ENCODE measurements at regions not wholly inside any gene's neighbourhood (a gene's known extent, or its start where the extent isn't known, plus 50 kb on each side); places are given as distances from the start of the nearest gene placed in this dataset.

GRCh38 chr1:172874950-172875349, 175.8 kb downstream of the TNFSF18 start:
- CTCF ChIA-PET = no interaction called here

GRCh38 chr1:172875892-172876291, 174.8 kb downstream of the TNFSF18 start:
- Histone ChIP-seq H3K9me3 (ENCODE audit: control extremely low read depth in 1 of 5, control insufficient read depth in 4 of 5, insufficient read depth in 2 of 5, low read depth in 1 of 5, low read length in 4 of 5) (peaks cover 0 to 1% (median 0%) of the 10 kb centered on the region in 5 experiments), H3K27ac (ENCODE audit: insufficient read depth in 1 of 2, low read depth in 1 of 2, low read length in 2 of 2, poor library complexity in 1 of 2, severe bottlenecking in 2 of 2) (no peak overlapping the region), H3K4me1 (ENCODE audit: control extremely low read depth in 1 of 4, control insufficient read depth in 4 of 4, insufficient read depth in 4 of 4, low read length in 3 of 4) (no peaks in the 10 kb centered on the region), H3K36me3 (ENCODE audit: control insufficient read depth in 4 of 4, insufficient read depth in 4 of 4, low read length in 3 of 4) (no peaks in the 10 kb centered on the region), H3K4me3 (ENCODE audit: control insufficient read depth in 1 of 7, extremely low read depth in 1 of 7, insufficient read depth in 4 of 7, low read depth in 2 of 7, low read length in 6 of 7) (no peak overlapping the region), H3K27me3 (replicated peaks in 2 of 5; ENCODE audit: control insufficient read depth in 4 of 5, insufficient read depth in 5 of 5, low read length in 4 of 5) (no peaks in the 10 kb centered on the region)
- POLR2A ChIA-PET = no interaction called here
- CTCF ChIA-PET = interaction anchor here (0.8 kb wide), 1 partner anchor 256 kb away, joined by 3 read pairs; no protein-coding TSS in a partner anchor
- no peak for DNase-seq

More at GRCh38 chr1:172874950-172875349, 175.8 kb downstream of the TNFSF18 start:
- H3K4me3 ChIP-seq (ENCODE audit: control insufficient read depth in 1 of 7, extremely low read depth in 1 of 7, insufficient read depth in 4 of 7, low read depth in 2 of 7, low read length in 6 of 7) = no peak overlapping the region
- DNase-seq = no peak
- H3K36me3 ChIP-seq (ENCODE audit: control insufficient read depth in 4 of 4, insufficient read depth in 4 of 4, low read length in 3 of 4) = no peaks in the 10 kb centered on the region
- H3K4me1 ChIP-seq (ENCODE audit: control extremely low read depth in 1 of 4, control insufficient read depth in 4 of 4, insufficient read depth in 4 of 4, low read length in 3 of 4) = no peaks in the 10 kb centered on the region
- POLR2A ChIA-PET = no interaction called here
- no peaks in the 10 kb centered on the region for H3K27me3 ChIP-seq (replicated peaks in 2 of 5; ENCODE audit: control insufficient read depth in 4 of 5, insufficient read depth in 5 of 5, low read length in 4 of 5)
- no CpG with 5 or more reads among the region's 1 CpG for WGBS (ENCODE audit: insufficient coverage)
- H3K27ac ChIP-seq (ENCODE audit: insufficient read depth in 1 of 2, low read depth in 1 of 2, low read length in 2 of 2, poor library complexity in 1 of 2, severe bottlenecking in 2 of 2) = no peak overlapping the region
- H3K9me3 ChIP-seq (ENCODE audit: control extremely low read depth in 1 of 5, control insufficient read depth in 4 of 5, insufficient read depth in 2 of 5, low read depth in 1 of 5, low read length in 4 of 5) = peaks cover 0 to 1% (median 0%) of the 10 kb centered on the region in 5 experiments

GRCh38 chr1:172882385-172882784, 168.4 kb downstream of the TNFSF18 start:
- Histone ChIP-seq H3K4me1 (ENCODE audit: control extremely low read depth in 1 of 4, control insufficient read depth in 4 of 4, insufficient read depth in 4 of 4, low read length in 3 of 4) (peaks cover 4 to 18% (median 15%) of the 10 kb centered on the region in 4 experiments), H3K27ac (ENCODE audit: insufficient read depth in 1 of 2, low read depth in 1 of 2, low read length in 2 of 2, poor library complexity in 1 of 2, severe bottlenecking in 2 of 2) (no peak overlapping the region), H3K9me3 (ENCODE audit: control extremely low read depth in 1 of 5, control insufficient read depth in 4 of 5, insufficient read depth in 2 of 5, low read depth in 1 of 5, low read length in 4 of 5) (no peaks in the 10 kb centered on the region), H3K27me3 (replicated peaks in 2 of 5; ENCODE audit: control insufficient read depth in 4 of 5, insufficient read depth in 5 of 5, low read length in 4 of 5) (no peaks in the 10 kb centered on the region), H3K36me3 (ENCODE audit: control insufficient read depth in 4 of 4, insufficient read depth in 4 of 4, low read length in 3 of 4) (no peaks in the 10 kb centered on the region), H3K4me3 (ENCODE audit: control insufficient read depth in 1 of 7, extremely low read depth in 1 of 7, insufficient read depth in 4 of 7, low read depth in 2 of 7, low read length in 6 of 7) (no peak overlapping the region)
- CTCF ChIA-PET = interaction anchor here (0.9 to 1.0 kb wide), 2 partner anchors 12 to 56 kb away, joined by 3 to 4 read pairs; no protein-coding TSS in a partner anchor
- DNase-seq = no peak
- POLR2A ChIA-PET = interaction anchor here (0.8 kb wide), 1 partner anchor 336 kb away, joined by 4 read pairs; no protein-coding TSS in a partner anchor

DNA sequence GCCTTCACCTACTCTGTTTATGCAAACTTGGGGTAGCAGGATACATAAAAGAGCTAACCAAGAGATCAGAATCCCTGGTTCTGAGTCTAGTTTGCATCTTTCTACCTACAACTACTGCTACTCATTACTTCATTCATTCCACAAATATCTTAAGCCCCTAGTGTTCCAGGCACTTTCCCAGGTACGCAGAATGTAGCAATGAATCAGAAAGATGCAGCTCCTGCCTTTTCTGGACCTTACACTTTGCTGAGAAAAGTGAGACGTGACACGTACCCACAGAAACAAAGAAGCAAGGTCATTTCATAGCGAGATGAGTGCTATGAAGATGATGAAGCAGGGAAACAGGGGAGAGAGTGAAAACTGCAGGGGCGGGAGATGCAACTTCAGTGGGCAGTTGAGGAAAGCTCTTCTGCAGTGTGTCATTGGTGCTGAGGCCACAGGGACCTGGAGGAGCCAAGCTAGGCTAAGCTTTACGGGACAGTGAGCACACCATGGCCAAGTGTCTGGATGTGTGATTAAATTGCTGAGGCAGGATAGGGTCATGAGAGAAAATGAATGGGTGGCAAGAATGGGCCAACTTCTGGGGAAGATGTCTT, 167.9 kb downstream of the TNFSF18 start:
- ChIA-PET POLR2A (interaction anchor here (0.8 kb wide), 1 partner anchor 335 kb away, joined by 4 read pairs; no protein-coding TSS in a partner anchor), CTCF (interaction anchor here (1.0 kb wide), 1 partner anchor 57 kb away, joined by 4 read pairs; no protein-coding TSS in a partner anchor)
- no peak overlapping the region for H3K27ac ChIP-seq (ENCODE audit: insufficient read depth in 1 of 2, low read depth in 1 of 2, low read length in 2 of 2, poor library complexity in 1 of 2, severe bottlenecking in 2 of 2)
- WGBS (ENCODE audit: insufficient coverage) = 97% methylated on average over 6 of the region's 6 CpGs
- no peaks in the 10 kb centered on the region for H3K9me3 ChIP-seq (ENCODE audit: control extremely low read depth in 1 of 5, control insufficient read depth in 4 of 5, insufficient read depth in 2 of 5, low read depth in 1 of 5, low read length in 4 of 5)
- no peaks in the 10 kb centered on the region for H3K27me3 ChIP-seq (replicated peaks in 2 of 5; ENCODE audit: control insufficient read depth in 4 of 5, insufficient read depth in 5 of 5, low read length in 4 of 5)
- DNase-seq = no peak
- H3K4me3 ChIP-seq (ENCODE audit: control insufficient read depth in 1 of 7, extremely low read depth in 1 of 7, insufficient read depth in 4 of 7, low read depth in 2 of 7, low read length in 6 of 7) = no peak overlapping the region
- peaks cover 4 to 18% (median 15%) of the 10 kb centered on the region in 4 experiments for H3K4me1 ChIP-seq (ENCODE audit: control extremely low read depth in 1 of 4, control insufficient read depth in 4 of 4, insufficient read depth in 4 of 4, low read length in 3 of 4)
- H3K36me3 ChIP-seq (ENCODE audit: control insufficient read depth in 4 of 4, insufficient read depth in 4 of 4, low read length in 3 of 4) = no peaks in the 10 kb centered on the region

GRCh38 chr1:172883387-172883791, 167.4 kb downstream of the TNFSF18 start:
- POLR2A ChIA-PET = no interaction called here
- WGBS (ENCODE audit: insufficient coverage) = 89% methylated on average over 2 of the region's 3 CpGs
- peak overlapping the region in 2 of 7 experiments; percentile 6 to 26 for H3K4me3 ChIP-seq (ENCODE audit: control insufficient read depth in 1 of 7, extremely low read depth in 1 of 7, insufficient read depth in 4 of 7, low read depth in 2 of 7, low read length in 6 of 7)

GRCh38 chr1:172883844-172884243, 166.9 kb downstream of the TNFSF18 start:
- DNase-seq = peak in 2 of 3 donors; percentile 25 to 27
- WGBS (ENCODE audit: insufficient coverage) = 0% methylated on average over 1 of the region's 1 CpG
- Histone ChIP-seq H3K9me3 (ENCODE audit: control extremely low read depth in 1 of 5, control insufficient read depth in 4 of 5, insufficient read depth in 2 of 5, low read depth in 1 of 5, low read length in 4 of 5) (no peaks in the 10 kb centered on the region), H3K27ac (ENCODE audit: insufficient read depth in 1 of 2, low read depth in 1 of 2, low read length in 2 of 2, poor library complexity in 1 of 2, severe bottlenecking in 2 of 2) (no peak overlapping the region), H3K4me3 (ENCODE audit: control insufficient read depth in 1 of 7, extremely low read depth in 1 of 7, insufficient read depth in 4 of 7, low read depth in 2 of 7, low read length in 6 of 7) (peak overlapping the region in 2 of 7 experiments; percentile 6 to 26), H3K27me3 (replicated peaks in 2 of 5; ENCODE audit: control insufficient read depth in 4 of 5, insufficient read depth in 5 of 5, low read length in 4 of 5) (no peaks in the 10 kb centered on the region), H3K36me3 (ENCODE audit: control insufficient read depth in 4 of 4, insufficient read depth in 4 of 4, low read length in 3 of 4) (no peaks in the 10 kb centered on the region), H3K4me1 (ENCODE audit: control extremely low read depth in 1 of 4, control insufficient read depth in 4 of 4, insufficient read depth in 4 of 4, low read length in 3 of 4) (peaks cover 4 to 18% (median 15%) of the 10 kb centered on the region in 4 experiments)
- ChIA-PET POLR2A (no interaction called here), CTCF (no interaction called here)

More at GRCh38 chr1:172883387-172883791, 167.4 kb downstream of the TNFSF18 start:
- CTCF ChIA-PET = no interaction called here
- H3K9me3 ChIP-seq (ENCODE audit: control extremely low read depth in 1 of 5, control insufficient read depth in 4 of 5, insufficient read depth in 2 of 5, low read depth in 1 of 5, low read length in 4 of 5) = no peaks in the 10 kb centered on the region
- H3K27ac ChIP-seq (ENCODE audit: insufficient read depth in 1 of 2, low read depth in 1 of 2, low read length in 2 of 2, poor library complexity in 1 of 2, severe bottlenecking in 2 of 2) = no peak overlapping the region
- DNase-seq = no peak
- H3K27me3 ChIP-seq (replicated peaks in 2 of 5; ENCODE audit: control insufficient read depth in 4 of 5, insufficient read depth in 5 of 5, low read length in 4 of 5) = no peaks in the 10 kb centered on the region
- no peaks in the 10 kb centered on the region for H3K36me3 ChIP-seq (ENCODE audit: control insufficient read depth in 4 of 4, insufficient read depth in 4 of 4, low read length in 3 of 4)
- H3K4me1 ChIP-seq (ENCODE audit: control extremely low read depth in 1 of 4, control insufficient read depth in 4 of 4, insufficient read depth in 4 of 4, low read length in 3 of 4) = peaks cover 4 to 18% (median 15%) of the 10 kb centered on the region in 4 experiments

- POLR2A ChIA-PET = no interaction called here
- Histone ChIP-seq H3K27ac (ENCODE audit: insufficient read depth in 1 of 2, low read depth in 1 of 2, low read length in 2 of 2, poor library complexity in 1 of 2, severe bottlenecking in 2 of 2) (no peak overlapping the region), H3K9me3 (ENCODE audit: control extremely low read depth in 1 of 5, control insufficient read depth in 4 of 5, insufficient read depth in 2 of 5, low read depth in 1 of 5, low read length in 4 of 5) (no peaks in the 10 kb centered on the region), H3K36me3 (ENCODE audit: control insufficient read depth in 4 of 4, insufficient read depth in 4 of 4, low read length in 3 of 4) (no peaks in the 10 kb centered on the region), H3K4me3 (ENCODE audit: control insufficient read depth in 1 of 7, extremely low read depth in 1 of 7, insufficient read depth in 4 of 7, low read depth in 2 of 7, low read length in 6 of 7) (no peak overlapping the region), H3K27me3 (replicated peaks in 2 of 5; ENCODE audit: control insufficient read depth in 4 of 5, insufficient read depth in 5 of 5, low read length in 4 of 5) (no peaks in the 10 kb centered on the region), H3K4me1 (ENCODE audit: control extremely low read depth in 1 of 4, control insufficient read depth in 4 of 4, insufficient read depth in 4 of 4, low read length in 3 of 4) (peaks cover 4 to 18% (median 15%) of the 10 kb centered on the region in 4 experiments)
- no peak for DNase-seq
- CTCF ChIA-PET = interaction anchor here (0.7 to 1.7 kb wide), 2 partner anchors 14 to 132 kb away, joined by 3 to 4 read pairs; no protein-coding TSS in a partner anchor
These were observed 165.3 kb downstream of the TNFSF18 start for GRCh38 chr1:172885411-172885810.
